Fibroblast of mammary gland (primary cell): ENCODE measurements at regions not wholly inside any gene's neighbourhood (a gene's known extent, or its start where the extent isn't known, plus 50 kb on each side); places are given as distances from the start of the nearest gene placed in this dataset.

Experiments
- DNase-seq: peaks from one replicate; pipeline ENCODE4 v3.0.0-alpha.2; 2010; ENCODE audit warnings: low read depth
- H3K4me3 ChIP-seq: 2 replicates; pipeline ENCODE4 v1.5.1; 2011; ENCODE audit warnings: low read depth, mild to moderate bottlenecking, low read length, moderate library complexity; ENCODE audit not compliant: control insufficient read depth
- CTCF ChIP-seq: conservative IDR thresholded peaks from 2 replicates; pipeline ENCODE4 v1.5.1; 2011; ENCODE audit warnings: low read depth, low read length, inconsistent platforms; ENCODE audit not compliant: control insufficient read depth, insufficient read depth

- no peak for DNase-seq
- no peak for TF ChIP-seq CTCF
- no peak overlapping the region for H3K4me3 ChIP-seq
Measured at GRCh38 chrX:9221781-9222180, 187.9 kb upstream of the FAM9B start.

GRCh38 chrX:9222299-9222698 lies 188.4 kb upstream of the FAM9B start:
- H3K4me3 ChIP-seq, result no peak overlapping the region
- no peak for TF ChIP-seq CTCF
- DNase-seq, result no peak

- TF ChIP-seq CTCF, result no peak
- DNase-seq, result peak; percentile 60
- H3K4me3 ChIP-seq, result no peak overlapping the region
Measured at GRCh38 chrX:9227276-9227675, 193.3 kb upstream of the FAM9B start.

- DNase-seq, result peak; percentile 54
- no peak for TF ChIP-seq CTCF
- no peak overlapping the region for H3K4me3 ChIP-seq
Measured at GRCh38 chrX:9231491-9231890, 197.6 kb upstream of the FAM9B start.

- no peak for DNase-seq
- no peak for TF ChIP-seq CTCF
- no peak overlapping the region for H3K4me3 ChIP-seq
Measured at GRCh38 chrX:9233141-9233540, 199.2 kb upstream of the FAM9B start.

- DNase-seq, result no peak
- no peak for TF ChIP-seq CTCF
Measured at GRCh38 chrX:9234315-9234714, 200.4 kb upstream of the FAM9B start.

GRCh38 chrX:9235722-9236121 lies 201.8 kb upstream of the FAM9B start:
- TF ChIP-seq CTCF, result no peak
- H3K4me3 ChIP-seq, result no peak overlapping the region
- DNase-seq, result no peak

More at GRCh38 chrX:9234315-9234714, 200.4 kb upstream of the FAM9B start:
- no peak overlapping the region for H3K4me3 ChIP-seq
